Left lung (tissue), 4 donors: ENCODE measurements at regions not wholly inside any gene's neighbourhood (a gene's known extent, or its start where the extent isn't known, plus 50 kb on each side); places are given as distances from the start of the nearest gene placed in this dataset.
"Not testable (repeated sequence)": the region's sequence is repeated elsewhere in the genome, so short reads cannot be mapped to it uniquely, and the experiment has no call there.

Experiments used
- ATAC-seq: fragments of 200-7000 bp; cut with Tn5 transposase; one replicate; pipeline ENCODE4 v1.9.1; 2020; ENCODE audit warnings: moderate library complexity
- DNase-seq, 4 donors: peaks; one replicate each; pipeline ENCODE4 v3.0.0-alpha.2; 2013 to 2020
- H3K27ac ChIP-seq, 2 donors: fragments of 200-600 bp; sonication (generic) in 1 of 2; one replicate each; pipeline versions ENCODE4 v1.5.0 to v1.8.0; 2020 to 2021
- H3K27me3 ChIP-seq, 2 donors: fragments of 200-600 bp; sonication (generic) in 1 of 2; one replicate each; pipeline versions ENCODE4 v1.5.0 to v1.8.0; 2020 to 2021
- H3K36me3 ChIP-seq, 2 donors: fragments of 200-600 bp; sonication (generic) in 1 of 2; one replicate each; pipeline versions ENCODE4 v1.5.0 to v1.8.0; 2020 to 2021
- H3K4me1 ChIP-seq, 2 donors: fragments of 200-600 bp; one replicate each; pipeline ENCODE4 v1.8.0; 2021
- H3K4me3 ChIP-seq, 2 donors: fragments of 200-600 bp; sonication (generic) in 1 of 2; one replicate each; pipeline versions ENCODE4 v1.5.0 to v1.8.0; 2020 to 2021; ENCODE audit warnings: mild to moderate bottlenecking in 1 of 2
- H3K9me3 ChIP-seq, 2 donors: fragments of 200-600 bp; sonication (generic) in 1 of 2; one replicate each; pipeline versions ENCODE4 v1.5.0 to v1.8.0; 2020 to 2021
- CTCF ChIP-seq, 2 donors: fragments of 200-600 bp; sonication (generic) in 1 of 2; IDR thresholded peaks; one replicate each; pipeline versions ENCODE4 v1.5.0 to v1.8.0; 2021; ENCODE audit warnings: antibody characterized with exemption in 2 of 2
- intact Hi-C, 2 donors: fragments of 100-400 bp; cut with DNase I; formaldehyde crosslinking; loops; one replicate each; pipeline versions ENCODE4 v1.11.2 to v1.14.2; 2022
- donor health status: DM: no; HTN: yes; CAD: no.
- donor health status: DM: no; HTN: no; CAD: no.

- no peak overlapping the region for H3K4me3 ChIP-seq
- H3K9me3 ChIP-seq = no peaks in the 10 kb centered on the region
- H3K27me3 ChIP-seq = peaks cover 0 to 6% of the 10 kb centered on the region in 2 donors
- no peaks in the 10 kb centered on the region for H3K36me3 ChIP-seq
- DNase-seq (peak in 2 of 4 donors; percentile 75 to 81), ATAC-seq (peak; percentile 67)
- no peak for TF ChIP-seq CTCF (IDR thresholded peaks at IDR 0.05)
- intact Hi-C loops = no loop called here
- no peaks in the 10 kb centered on the region for H3K4me1 ChIP-seq
- no peak overlapping the region for H3K27ac ChIP-seq
Observed at GRCh38 chr22:27318516-27318915, 483.0 kb downstream of the MN1 start.

DNA sequence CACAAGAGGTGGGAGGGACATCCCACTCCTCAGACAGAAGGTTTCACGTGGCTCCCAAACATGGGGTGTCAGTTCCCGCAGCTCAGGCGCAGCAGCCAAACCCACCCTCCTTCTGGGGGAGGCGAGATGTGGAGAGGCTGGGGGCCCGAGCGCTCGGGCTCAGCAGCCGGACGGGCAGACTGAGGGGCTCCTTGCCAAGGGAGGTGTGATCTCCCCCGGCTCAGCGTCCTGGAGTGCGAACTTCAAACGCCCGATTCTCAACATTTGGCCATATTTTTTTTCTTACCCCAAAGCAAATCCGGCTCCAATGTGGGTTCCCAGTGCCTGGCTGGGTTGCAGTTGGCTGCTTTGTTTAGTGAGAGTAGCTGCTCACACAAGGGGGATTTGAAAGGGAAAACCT lies 477.9 kb downstream of the MN1 start:
- ATAC-seq (no peak), DNase-seq (no peak)
- Histone ChIP-seq H3K4me1 (no peaks in the 10 kb centered on the region), H3K27me3 (peaks cover 0 to 21% of the 10 kb centered on the region in 2 donors), H3K4me3 (no peak overlapping the region), H3K27ac (no peak overlapping the region), H3K36me3 (no peaks in the 10 kb centered on the region), H3K9me3 (no peaks in the 10 kb centered on the region)
- intact Hi-C loops = no loop called here
- TF ChIP-seq CTCF (IDR thresholded peaks at IDR 0.05) = no peak

DNA sequence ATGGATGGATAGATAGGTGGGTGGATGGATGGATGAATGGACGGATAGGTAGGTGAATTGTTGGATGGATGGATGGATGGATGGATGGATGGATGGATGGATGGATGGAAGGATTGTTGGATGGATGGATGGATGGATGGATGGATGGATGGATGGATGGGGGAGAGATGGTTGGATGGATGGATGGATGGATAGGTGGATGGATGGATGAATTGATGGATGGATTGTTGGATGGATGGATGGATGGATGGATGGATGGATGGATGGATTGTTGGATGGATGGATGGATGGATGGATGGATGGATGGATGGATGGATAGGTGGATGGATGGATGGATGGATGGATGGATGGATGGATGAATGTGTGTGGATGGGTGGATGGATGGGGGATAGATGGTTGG lies 476.6 kb downstream of the MN1 start:
- H3K4me1 ChIP-seq, intact Hi-C loops, ATAC-seq, H3K27ac ChIP-seq, H3K9me3 ChIP-seq, DNase-seq, H3K4me3 ChIP-seq, H3K36me3 ChIP-seq: not testable (repeated sequence)
- peaks cover 0 to 25% of the 10 kb centered on the region in 2 donors for H3K27me3 ChIP-seq

GRCh38 chr22:27327497-27327896 lies 474.1 kb downstream of the MN1 start:
- TF ChIP-seq CTCF (IDR thresholded peaks at IDR 0.05) = no peak
- H3K9me3 ChIP-seq = no peaks in the 10 kb centered on the region
- peaks cover 3 to 34% of the 10 kb centered on the region in 2 donors for H3K27me3 ChIP-seq
- intact Hi-C loops = no loop called here
- ATAC-seq (no peak), DNase-seq (no peak)
- no peak overlapping the region for H3K27ac ChIP-seq
- H3K36me3 ChIP-seq = no peaks in the 10 kb centered on the region
- H3K4me1 ChIP-seq = peaks cover 0 to 4% of the 10 kb centered on the region in 2 donors
- no peak overlapping the region for H3K4me3 ChIP-seq

- Histone ChIP-seq H3K36me3 (no peaks in the 10 kb centered on the region), H3K4me3 (no peak overlapping the region), H3K4me1 (peaks cover 0 to 4% of the 10 kb centered on the region in 2 donors), H3K27ac (no peak overlapping the region), H3K27me3 (peaks cover 3 to 31% of the 10 kb centered on the region in 2 donors), H3K9me3 (no peaks in the 10 kb centered on the region)
- DNase-seq (no peak), ATAC-seq (no peak)
- intact Hi-C loops = no loop called here
- no peak for TF ChIP-seq CTCF (IDR thresholded peaks at IDR 0.05)
Observed at GRCh38 chr22:27327981-27328721, 473.4 kb downstream of the MN1 start.
